GM21367 (cell line): ENCODE measurements at regions not wholly inside any gene's neighbourhood (a gene's known extent, or its start where the extent isn't known, plus 50 kb on each side); places are given as distances from the start of the nearest gene placed in this dataset.
"Not testable (repeated sequence)": the region's sequence is repeated elsewhere in the genome, so short reads cannot be mapped to it uniquely, and the experiment has no call there.

Source experiments
- ATAC-seq: cut with Tn5 transposase; IDR thresholded peaks from one replicate; pipeline ENCODE4 v1.9.1; 2021; ENCODE audit not compliant: unreplicated experiment

- no peak for ATAC-seq
These were observed 346.3 kb upstream of the UBE2E2 start for GRCh38 chr3:22856811-22857210.

DNA sequence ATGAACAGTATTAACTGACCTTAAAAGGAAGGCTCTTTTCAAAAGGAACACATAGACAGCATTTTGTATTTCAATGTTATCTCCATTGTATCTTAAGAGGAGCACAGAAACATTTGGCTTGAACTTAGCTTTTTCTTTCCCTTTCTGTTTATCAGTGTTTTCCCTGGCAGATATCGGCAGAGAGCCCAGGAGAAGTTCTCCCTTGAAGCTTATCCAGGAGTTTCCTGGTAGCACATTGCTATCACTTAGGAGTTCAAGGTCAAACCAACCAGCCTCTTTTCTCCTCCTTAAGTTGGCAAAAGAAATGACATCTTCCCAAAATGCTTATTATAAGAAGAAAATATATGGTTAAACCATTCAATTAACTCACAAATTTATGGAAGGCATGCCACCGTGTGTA, 344.6 kb upstream of the UBE2E2 start:
- ATAC-seq, result no peak

GRCh38 chr3:22859618-22860017, 343.5 kb upstream of the UBE2E2 start:
- ATAC-seq, result no peak

DNA sequence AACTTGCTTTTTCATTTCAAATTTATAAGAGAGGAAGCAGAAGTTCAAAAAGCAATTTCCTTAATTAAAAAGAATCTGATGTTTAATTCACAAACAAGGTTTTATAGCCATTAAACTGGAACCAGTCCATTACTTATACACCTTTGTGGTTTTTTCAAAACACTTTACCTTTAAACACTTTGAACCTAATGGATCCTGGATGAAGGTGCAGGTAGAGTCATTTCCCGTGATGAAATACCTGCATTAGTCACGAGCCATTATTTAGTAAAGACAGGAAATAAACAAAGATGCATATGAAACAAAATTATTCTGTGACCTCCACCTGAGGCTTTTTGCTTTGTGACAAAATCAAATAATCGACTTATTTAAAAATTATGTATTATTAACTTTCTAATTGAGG, 341.7 kb upstream of the UBE2E2 start:
- no peak for ATAC-seq

- no peak for ATAC-seq
These were observed 341.0 kb upstream of the UBE2E2 start for GRCh38 chr3:22862111-22862510.

- not testable (repeated sequence) for ATAC-seq
These were observed 320.3 kb upstream of the UBE2E2 start for GRCh38 chr3:22882834-22883233.

DNA sequence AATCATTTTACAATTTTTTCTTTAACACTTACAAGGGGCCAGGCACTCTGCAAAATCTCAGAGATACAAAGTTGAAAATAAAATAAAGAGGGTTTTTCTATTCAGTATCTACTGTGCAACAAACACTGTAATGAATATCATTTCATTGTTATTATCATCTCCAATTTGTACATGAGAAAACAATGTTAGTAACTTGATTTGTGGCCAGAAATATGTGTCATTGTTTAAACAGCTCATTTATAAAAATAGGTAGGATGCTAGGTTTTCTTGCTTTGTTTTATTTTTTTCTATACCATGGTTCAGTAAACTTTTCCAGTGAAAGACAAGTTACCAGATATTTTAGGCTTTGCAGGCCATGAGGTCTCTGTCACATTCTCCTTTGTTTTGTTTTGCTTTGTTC, 318.1 kb upstream of the UBE2E2 start:
- no peak for ATAC-seq

DNA sequence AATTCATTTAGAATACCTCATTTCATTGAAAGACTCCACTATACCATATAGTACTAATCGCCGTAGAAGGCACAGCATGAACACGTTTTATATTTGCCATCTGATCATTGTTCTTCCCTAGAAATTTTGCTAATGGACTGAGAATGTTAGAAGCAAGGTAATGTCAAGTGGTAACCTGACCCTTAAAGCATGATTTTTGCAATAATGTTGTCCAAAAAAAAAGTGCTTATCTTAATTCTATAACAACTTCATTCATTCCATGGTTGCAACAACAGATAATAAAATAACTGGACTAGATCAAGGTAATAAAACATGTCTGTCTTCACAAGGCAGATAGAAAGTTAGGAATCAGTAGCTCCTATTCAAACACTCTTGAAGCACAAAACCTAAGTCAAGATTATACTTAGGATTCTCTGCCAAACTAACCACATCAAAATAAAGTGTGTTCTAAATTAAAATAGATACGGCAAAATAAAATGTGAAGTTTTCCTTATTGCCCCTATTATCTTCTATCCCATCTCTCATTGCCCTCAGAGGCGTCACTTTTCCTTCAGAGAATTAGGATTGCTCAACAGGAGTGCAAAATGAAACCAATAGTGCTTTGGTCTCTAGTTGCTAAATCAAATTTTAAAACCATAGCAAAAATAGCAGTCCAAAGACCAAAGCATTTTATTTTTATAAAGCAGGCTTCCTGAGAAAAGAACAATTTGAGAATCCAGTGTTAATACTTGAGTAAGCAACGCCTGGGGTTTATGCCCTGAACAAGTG, 317.4 kb upstream of the UBE2E2 start:
- ATAC-seq, result no peak

GRCh38 chr3:22886439-22887068, 316.6 kb upstream of the UBE2E2 start:
- ATAC-seq, result no peak

DNA sequence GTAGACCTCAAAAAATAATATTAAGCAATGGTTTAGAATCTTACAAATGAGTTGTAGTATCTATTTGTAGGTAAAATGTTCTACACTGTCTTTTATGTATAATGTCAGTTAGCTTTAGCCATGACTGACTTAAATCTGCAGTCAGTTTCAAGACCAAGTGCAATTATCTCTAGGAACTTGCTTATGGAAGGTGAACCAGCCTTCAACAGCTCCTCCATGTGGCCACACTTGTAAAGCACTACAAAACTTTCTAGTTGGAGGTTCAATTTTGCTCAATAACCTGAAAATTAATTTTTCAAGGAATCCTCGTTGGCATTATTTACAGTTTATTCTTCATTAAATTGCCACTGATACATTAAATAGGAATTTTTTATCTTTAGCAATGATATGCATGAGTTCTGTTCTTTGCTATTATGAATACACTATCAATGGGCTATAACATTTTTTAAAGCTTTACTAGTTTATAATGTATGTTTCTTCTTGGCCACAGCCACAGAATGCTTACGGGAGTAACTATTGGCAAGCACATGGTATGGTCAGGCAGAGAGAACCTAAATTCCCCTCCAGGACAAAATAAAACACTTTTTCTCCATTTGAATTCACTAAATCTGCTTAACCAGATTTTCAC, 315.3 kb upstream of the UBE2E2 start:
- ATAC-seq, result peak; percentile 52

DNA sequence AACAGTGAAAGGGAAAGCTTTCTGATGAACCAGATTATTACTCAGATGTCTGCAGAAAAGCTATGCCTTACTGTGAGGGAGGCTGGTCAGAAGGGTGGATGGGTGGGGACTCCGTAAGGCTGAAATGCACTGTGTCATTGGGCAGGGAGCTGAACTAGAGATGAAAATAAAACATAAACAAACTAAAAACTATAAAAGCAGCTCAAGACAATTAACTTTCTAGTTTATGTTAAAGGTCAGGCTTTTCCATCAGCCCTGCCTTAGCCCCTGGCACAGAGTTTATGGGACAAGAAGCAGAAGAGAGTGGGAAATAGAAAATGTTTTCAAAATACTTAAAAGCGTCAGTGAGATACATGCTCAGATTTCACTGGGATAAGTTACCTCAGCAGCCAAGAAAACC, 310.0 kb upstream of the UBE2E2 start:
- no peak for ATAC-seq

DNA sequence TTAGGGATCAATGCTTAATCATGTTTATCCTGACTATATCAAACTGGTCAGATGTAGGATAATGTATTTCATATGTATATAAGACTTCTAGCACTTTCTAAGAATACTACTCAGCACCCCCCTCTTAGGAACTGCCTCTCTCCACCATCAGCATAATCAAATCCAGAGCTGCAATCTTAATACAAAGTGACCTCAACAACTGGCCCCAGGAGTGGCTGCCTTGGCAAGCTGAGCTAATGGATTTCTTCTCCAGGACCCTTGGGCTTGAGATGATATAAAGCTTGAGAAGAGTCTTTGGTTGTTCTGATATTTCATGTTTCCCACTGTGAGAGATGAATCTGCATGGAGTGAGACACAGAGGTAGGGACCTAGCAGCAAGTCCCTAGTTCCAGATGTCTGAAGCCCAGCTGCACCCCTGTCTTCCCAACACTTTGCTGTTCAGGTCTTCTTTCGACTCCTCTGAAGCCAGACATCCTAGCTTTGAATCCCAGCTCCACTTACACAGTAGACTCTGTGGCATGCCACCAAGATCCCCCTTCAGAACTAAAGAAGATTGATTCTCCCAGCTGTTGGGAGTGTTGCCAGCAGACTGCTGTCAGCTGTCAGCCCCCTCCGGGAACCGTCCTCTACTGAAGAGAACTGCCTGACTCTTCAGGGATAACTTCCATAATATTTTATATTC, 309.3 kb upstream of the UBE2E2 start:
- no peak for ATAC-seq

GRCh38 chr3:22894865-22895264, 308.3 kb upstream of the UBE2E2 start:
- no peak for ATAC-seq

DNA sequence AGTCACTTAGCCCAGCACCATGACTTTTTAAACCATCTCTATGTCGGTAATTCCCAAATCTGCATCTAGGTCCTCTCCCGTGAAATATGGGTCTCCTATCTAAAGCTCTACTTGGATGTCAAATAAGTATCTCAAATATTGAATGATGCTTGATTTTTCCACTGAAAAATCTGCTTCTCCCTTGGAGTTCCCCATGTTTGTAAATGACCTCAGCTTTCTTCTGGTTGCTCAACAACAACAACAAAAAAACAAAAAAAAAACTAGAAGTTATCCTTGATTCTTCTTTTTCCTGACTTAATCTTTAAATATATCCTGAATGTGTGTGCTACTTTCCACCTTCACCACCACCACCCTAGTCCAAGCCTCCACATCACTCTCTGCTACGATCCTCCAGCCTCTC, 307.5 kb upstream of the UBE2E2 start:
- no peak for ATAC-seq

DNA sequence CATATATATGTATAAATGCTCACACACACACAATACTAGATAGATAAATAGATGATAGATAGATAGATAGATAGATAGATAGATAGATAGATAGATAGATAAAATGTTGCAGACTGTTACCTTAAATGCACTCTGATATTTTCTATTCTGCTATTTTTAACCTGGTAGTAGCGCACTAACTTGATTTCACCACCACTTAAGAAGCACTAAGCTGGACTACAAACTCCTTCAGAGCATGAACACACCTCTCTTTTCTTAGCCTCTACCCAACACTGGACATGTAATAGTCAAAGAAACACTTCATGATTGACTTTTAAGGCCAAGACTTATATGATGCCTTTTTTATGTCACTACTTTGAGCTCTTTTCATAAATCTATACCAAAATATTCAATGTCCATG, 304.6 kb upstream of the UBE2E2 start:
- ATAC-seq, result no peak

DNA sequence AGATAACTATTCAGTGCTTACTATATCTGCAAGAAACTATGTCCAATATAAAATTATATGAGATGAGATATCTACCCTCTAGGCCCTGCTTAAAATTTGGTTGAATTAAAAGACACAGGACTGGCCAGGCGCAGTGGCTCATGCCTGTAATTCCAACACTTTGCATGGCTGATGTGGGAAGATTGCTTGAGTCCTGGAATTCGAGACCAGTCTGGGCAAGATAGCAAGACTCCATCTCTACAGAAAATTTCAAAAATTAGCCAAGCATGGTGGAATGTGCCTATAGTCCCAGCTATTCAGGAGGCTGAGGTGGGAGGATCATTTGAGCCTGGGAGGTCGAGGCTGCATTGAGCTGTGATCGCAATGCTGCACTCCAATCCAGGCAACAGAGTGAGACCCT, 303.7 kb upstream of the UBE2E2 start:
- ATAC-seq, result no peak

DNA sequence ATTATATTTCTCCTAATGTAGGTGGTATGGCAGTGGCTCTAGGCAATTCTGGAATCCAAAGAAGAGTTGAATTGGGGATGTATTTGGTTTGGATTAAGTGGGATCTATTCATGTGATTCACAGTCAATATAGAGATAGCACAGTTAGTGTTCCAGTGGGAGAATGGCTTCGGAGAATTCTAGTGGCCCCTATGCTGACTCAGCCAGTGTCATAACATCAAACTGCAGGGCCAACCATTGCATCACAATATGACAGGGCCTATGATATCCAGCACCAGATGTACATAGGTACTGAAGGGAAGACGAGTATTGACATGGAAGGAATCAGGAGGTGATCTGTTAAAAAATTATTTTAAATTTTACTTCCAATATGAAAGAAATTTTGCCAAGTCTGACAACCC, 302.8 kb upstream of the UBE2E2 start:
- no peak for ATAC-seq

- no peak for ATAC-seq
These were observed 301.4 kb upstream of the UBE2E2 start for GRCh38 chr3:22901684-22902083.

GRCh38 chr3:22907161-22907780, 295.9 kb upstream of the UBE2E2 start:
- ATAC-seq, result no peak

GRCh38 chr3:22907796-22908195, 295.3 kb upstream of the UBE2E2 start:
- no peak for ATAC-seq

DNA sequence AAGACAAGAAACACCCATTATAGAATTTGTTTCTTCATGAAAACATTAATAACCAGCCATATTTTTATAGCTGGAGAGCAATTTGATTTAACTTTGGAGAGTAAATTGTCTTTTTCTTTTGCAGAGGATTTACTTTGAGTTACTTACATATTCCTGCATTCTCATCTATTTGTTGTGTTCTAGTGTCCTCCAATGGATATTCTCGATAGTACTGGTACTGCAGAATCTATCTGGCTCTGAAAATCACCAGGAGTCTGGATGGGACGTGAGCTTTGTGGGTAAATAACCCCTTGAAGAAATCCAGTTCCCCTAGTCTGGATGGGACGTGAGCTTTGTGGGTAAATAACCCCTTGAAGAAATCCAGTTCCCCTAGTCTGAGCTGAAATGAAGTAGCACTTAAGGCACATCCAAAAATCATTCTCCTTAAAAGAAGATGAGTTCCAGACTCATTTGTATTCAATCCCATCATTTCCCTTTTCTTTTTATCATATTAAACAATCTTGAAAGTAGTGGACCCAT, 294.1 kb upstream of the UBE2E2 start:
- ATAC-seq, result no peak
